ENCODE measurements at regions not wholly inside any gene's neighbourhood (a gene's known extent, or its start where the extent isn't known, plus 50 kb on each side); places are given as distances from the start of the nearest gene placed in this dataset.

DNA sequence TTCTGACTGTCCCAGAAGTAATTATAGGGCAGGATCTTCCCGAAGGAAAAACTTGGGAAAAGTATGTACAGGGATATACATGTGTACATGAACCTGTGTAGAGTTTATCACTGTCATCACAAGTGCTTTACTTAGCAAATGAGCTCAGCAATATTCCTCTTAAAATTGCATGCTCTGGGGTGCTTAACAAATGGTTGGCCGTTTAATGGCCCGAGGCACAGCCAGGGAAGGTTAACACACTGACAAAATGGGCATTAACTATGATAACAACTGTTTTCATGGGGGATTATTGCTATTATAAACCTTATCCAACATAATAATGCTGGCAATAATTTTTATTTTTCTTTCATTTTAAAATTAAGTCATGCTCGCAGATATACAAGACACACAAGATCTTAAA, 459.3 kb downstream of the TUSC7 start:
- Histone ChIP-seq H2BK15ac (replicated peaks; ENCODE audit: low read depth) (no peak overlapping the region), H3K79me1 (ENCODE audit: low read length) (no peaks in the 10 kb centered on the region), H3K9ac (ENCODE audit: low read length) (no peak overlapping the region), H3K18ac (ENCODE audit: low read length) (no peak overlapping the region), H3K4me3 (ENCODE audit: low read length) (no peak overlapping the region), H3K23ac (ENCODE audit: low read length) (no peak overlapping the region), H3K4me2 (ENCODE audit: low read length) (no peak overlapping the region), H2AK5ac (ENCODE audit: low read length) (no peak overlapping the region), H2BK5ac (ENCODE audit: low read length) (no peak overlapping the region), H3K27me3 (ENCODE audit: insufficient read depth, low read length, poor library complexity) (no peaks in the 10 kb centered on the region), H3K4ac (ENCODE audit: low read depth, low read length) (no peak overlapping the region), H4K8ac (ENCODE audit: low read depth, low read length) (no peak overlapping the region), H3K4me1 (ENCODE audit: control insufficient read depth, low read depth, low read length) (no peaks in the 10 kb centered on the region), H3K79me2 (ENCODE audit: control insufficient read depth, insufficient read depth, low read length) (no peaks in the 10 kb centered on the region), H3K36me3 (ENCODE audit: control insufficient read depth, insufficient read depth, low read length) (no peaks in the 10 kb centered on the region), H3K27ac (ENCODE audit: low read depth, low read length) (no peak overlapping the region), H4K5ac (ENCODE audit: low read length) (no peak overlapping the region), H2BK120ac (ENCODE audit: low read depth, low read length) (no peak overlapping the region), H3K56ac (ENCODE audit: low read length) (no peak overlapping the region)
- no CpG with 5 or more reads among the region's 4 CpGs for WGBS (ENCODE audit: extremely low coverage, insufficient coverage, low lambda C conversion rate)
- DNase-seq = no peak

- Histone ChIP-seq H2BK5ac (ENCODE audit: low read length) (no peak overlapping the region), H3K4me1 (ENCODE audit: control insufficient read depth, low read depth, low read length) (no peaks in the 10 kb centered on the region), H3K27me3 (ENCODE audit: insufficient read depth, low read length, poor library complexity) (no peaks in the 10 kb centered on the region), H3K56ac (ENCODE audit: low read length) (no peak overlapping the region), H2BK15ac (replicated peaks; ENCODE audit: low read depth) (no peak overlapping the region), H2BK120ac (ENCODE audit: low read depth, low read length) (no peak overlapping the region), H4K8ac (ENCODE audit: low read depth, low read length) (no peak overlapping the region), H3K36me3 (ENCODE audit: control insufficient read depth, insufficient read depth, low read length) (no peaks in the 10 kb centered on the region), H3K79me1 (ENCODE audit: low read length) (no peaks in the 10 kb centered on the region), H4K5ac (ENCODE audit: low read length) (no peak overlapping the region), H3K9ac (ENCODE audit: low read length) (no peak overlapping the region), H3K4ac (ENCODE audit: low read depth, low read length) (no peak overlapping the region), H3K79me2 (ENCODE audit: control insufficient read depth, insufficient read depth, low read length) (no peaks in the 10 kb centered on the region), H2AK5ac (ENCODE audit: low read length) (no peak overlapping the region), H3K4me3 (ENCODE audit: low read length) (no peak overlapping the region), H3K4me2 (ENCODE audit: low read length) (no peak overlapping the region), H3K27ac (ENCODE audit: low read depth, low read length) (no peak overlapping the region), H3K23ac (ENCODE audit: low read length) (no peak overlapping the region), H3K18ac (ENCODE audit: low read length) (no peak overlapping the region)
- no peak for DNase-seq
Measured at GRCh38 chr3:117170094-117170493, 460.5 kb downstream of the TUSC7 start.

- no peak overlapping the region for H3K27ac ChIP-seq (ENCODE audit: low read depth, low read length)
- no peak overlapping the region for H4K8ac ChIP-seq (ENCODE audit: low read depth, low read length)
- H3K4me3 ChIP-seq (ENCODE audit: low read length) = no peak overlapping the region
- H2AK5ac ChIP-seq (ENCODE audit: low read length) = no peak overlapping the region
- no peak overlapping the region for H2BK15ac ChIP-seq (replicated peaks; ENCODE audit: low read depth)
- H3K18ac ChIP-seq (ENCODE audit: low read length) = no peak overlapping the region
- H2BK5ac ChIP-seq (ENCODE audit: low read length) = no peak overlapping the region
- H3K36me3 ChIP-seq (ENCODE audit: control insufficient read depth, insufficient read depth, low read length) = no peaks in the 10 kb centered on the region
- no peaks in the 10 kb centered on the region for H3K79me1 ChIP-seq (ENCODE audit: low read length)
- H3K27me3 ChIP-seq (ENCODE audit: insufficient read depth, low read length, poor library complexity) = no peaks in the 10 kb centered on the region
- H3K9ac ChIP-seq (ENCODE audit: low read length) = no peak overlapping the region
- no peaks in the 10 kb centered on the region for H3K79me2 ChIP-seq (ENCODE audit: control insufficient read depth, insufficient read depth, low read length)
- no peak overlapping the region for H3K23ac ChIP-seq (ENCODE audit: low read length)
- H3K56ac ChIP-seq (ENCODE audit: low read length) = no peak overlapping the region
- H3K4me2 ChIP-seq (ENCODE audit: low read length) = no peak overlapping the region
- H4K5ac ChIP-seq (ENCODE audit: low read length) = no peak overlapping the region
- DNase-seq = no peak
- H3K4me1 ChIP-seq (ENCODE audit: control insufficient read depth, low read depth, low read length) = no peaks in the 10 kb centered on the region
- no peak overlapping the region for H3K4ac ChIP-seq (ENCODE audit: low read depth, low read length)
- no peak overlapping the region for H2BK120ac ChIP-seq (ENCODE audit: low read depth, low read length)
Measured at GRCh38 chr3:117171124-117171523, 461.5 kb downstream of the TUSC7 start.

- no peak overlapping the region for H3K18ac ChIP-seq (ENCODE audit: low read length)
- no peaks in the 10 kb centered on the region for H3K36me3 ChIP-seq (ENCODE audit: control insufficient read depth, insufficient read depth, low read length)
- no peak overlapping the region for H4K8ac ChIP-seq (ENCODE audit: low read depth, low read length)
- no peak for DNase-seq
- no CpG with 5 or more reads among the region's 1 CpG for WGBS (ENCODE audit: extremely low coverage, insufficient coverage, low lambda C conversion rate)
- H3K27me3 ChIP-seq (ENCODE audit: insufficient read depth, low read length, poor library complexity) = no peaks in the 10 kb centered on the region
- H3K79me2 ChIP-seq (ENCODE audit: control insufficient read depth, insufficient read depth, low read length) = no peaks in the 10 kb centered on the region
- no peak overlapping the region for H3K27ac ChIP-seq (ENCODE audit: low read depth, low read length)
- no peak overlapping the region for H2BK5ac ChIP-seq (ENCODE audit: low read length)
- H4K5ac ChIP-seq (ENCODE audit: low read length) = no peak overlapping the region
- H3K4me1 ChIP-seq (ENCODE audit: control insufficient read depth, low read depth, low read length) = no peaks in the 10 kb centered on the region
- no peaks in the 10 kb centered on the region for H3K79me1 ChIP-seq (ENCODE audit: low read length)
- H2BK15ac ChIP-seq (replicated peaks; ENCODE audit: low read depth) = no peak overlapping the region
- H3K56ac ChIP-seq (ENCODE audit: low read length) = no peak overlapping the region
- H3K4me2 ChIP-seq (ENCODE audit: low read length) = no peak overlapping the region
- H2AK5ac ChIP-seq (ENCODE audit: low read length) = no peak overlapping the region
- H3K9ac ChIP-seq (ENCODE audit: low read length) = no peak overlapping the region
- H3K4me3 ChIP-seq (ENCODE audit: low read length) = no peak overlapping the region
- H2BK120ac ChIP-seq (ENCODE audit: low read depth, low read length) = no peak overlapping the region
- H3K4ac ChIP-seq (ENCODE audit: low read depth, low read length) = no peak overlapping the region
- H3K23ac ChIP-seq (ENCODE audit: low read length) = no peak overlapping the region
Measured at GRCh38 chr3:117172426-117172825, 462.8 kb downstream of the TUSC7 start.

DNA sequence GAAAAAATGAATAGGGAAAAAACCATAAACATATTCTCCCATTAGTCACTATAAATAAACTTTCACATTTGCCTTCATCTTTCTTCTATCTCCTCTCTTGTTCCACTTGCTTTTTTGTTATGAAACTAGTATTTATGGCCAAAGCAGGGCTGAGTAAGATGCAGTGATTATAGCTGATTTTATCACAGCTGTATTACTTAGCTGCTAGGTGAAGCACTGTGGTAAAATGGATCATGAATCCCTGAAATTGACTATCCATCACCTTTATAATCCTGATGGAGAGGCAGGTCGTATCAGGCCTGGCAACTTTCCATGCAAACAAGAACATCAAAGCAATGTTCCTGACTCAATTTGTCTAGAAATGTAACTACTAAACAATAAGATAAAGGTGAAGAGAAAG, 471.6 kb downstream of the TUSC7 start:
- H3K79me2 ChIP-seq (ENCODE audit: control insufficient read depth, insufficient read depth, low read length) = no peaks in the 10 kb centered on the region
- H3K4me3 ChIP-seq (ENCODE audit: low read length) = no peak overlapping the region
- H3K4me1 ChIP-seq (ENCODE audit: control insufficient read depth, low read depth, low read length) = no peaks in the 10 kb centered on the region
- H4K8ac ChIP-seq (ENCODE audit: low read depth, low read length) = no peak overlapping the region
- no peak overlapping the region for H2BK120ac ChIP-seq (ENCODE audit: low read depth, low read length)
- no peak for DNase-seq
- H3K9ac ChIP-seq (ENCODE audit: low read length) = no peak overlapping the region
- H3K36me3 ChIP-seq (ENCODE audit: control insufficient read depth, insufficient read depth, low read length) = no peaks in the 10 kb centered on the region
- no peak overlapping the region for H3K56ac ChIP-seq (ENCODE audit: low read length)
- H2BK5ac ChIP-seq (ENCODE audit: low read length) = no peak overlapping the region
- WGBS (ENCODE audit: extremely low coverage, insufficient coverage, low lambda C conversion rate) = no CpG with 5 or more reads among the region's 1 CpG
- H3K4me2 ChIP-seq (ENCODE audit: low read length) = no peak overlapping the region
- H2BK15ac ChIP-seq (replicated peaks; ENCODE audit: low read depth) = no peak overlapping the region
- H2AK5ac ChIP-seq (ENCODE audit: low read length) = no peak overlapping the region
- H4K5ac ChIP-seq (ENCODE audit: low read length) = no peak overlapping the region
- no peak overlapping the region for H3K27ac ChIP-seq (ENCODE audit: low read depth, low read length)
- no peak overlapping the region for H3K4ac ChIP-seq (ENCODE audit: low read depth, low read length)
- no peaks in the 10 kb centered on the region for H3K27me3 ChIP-seq (ENCODE audit: insufficient read depth, low read length, poor library complexity)
- no peak overlapping the region for H3K23ac ChIP-seq (ENCODE audit: low read length)
- no peaks in the 10 kb centered on the region for H3K79me1 ChIP-seq (ENCODE audit: low read length)
- no peak overlapping the region for H3K18ac ChIP-seq (ENCODE audit: low read length)

DNA sequence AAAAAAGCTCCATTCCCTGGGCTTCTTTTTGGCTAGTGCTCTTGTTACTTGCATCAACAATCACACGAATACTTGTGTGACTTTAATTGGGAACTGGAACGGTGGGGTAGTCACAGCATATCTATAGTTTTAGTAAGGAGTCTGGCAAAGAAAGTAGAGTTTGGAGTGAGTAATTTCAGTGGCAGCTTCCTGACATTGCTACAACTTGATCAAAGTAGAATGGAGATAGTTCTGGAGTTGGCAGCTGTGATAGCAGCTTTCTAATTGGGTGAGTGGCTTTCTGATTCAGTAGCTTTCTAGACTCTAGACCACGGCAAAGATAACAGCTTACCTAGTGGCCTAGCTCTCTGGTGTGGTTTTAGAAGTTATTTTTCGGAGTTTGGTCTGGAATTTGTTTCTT, 475.0 kb downstream of the TUSC7 start:
- Histone ChIP-seq H3K18ac (ENCODE audit: low read length) (no peak overlapping the region), H3K4me2 (ENCODE audit: low read length) (no peak overlapping the region), H3K27me3 (ENCODE audit: insufficient read depth, low read length, poor library complexity) (no peaks in the 10 kb centered on the region), H3K4me1 (ENCODE audit: control insufficient read depth, low read depth, low read length) (no peaks in the 10 kb centered on the region), H2BK15ac (replicated peaks; ENCODE audit: low read depth) (no peak overlapping the region), H2BK120ac (ENCODE audit: low read depth, low read length) (no peak overlapping the region), H4K8ac (ENCODE audit: low read depth, low read length) (no peak overlapping the region), H3K23ac (ENCODE audit: low read length) (no peak overlapping the region), H4K5ac (ENCODE audit: low read length) (no peak overlapping the region), H2AK5ac (ENCODE audit: low read length) (no peak overlapping the region), H3K79me1 (ENCODE audit: low read length) (no peaks in the 10 kb centered on the region), H3K9ac (ENCODE audit: low read length) (no peak overlapping the region), H3K27ac (ENCODE audit: low read depth, low read length) (no peak overlapping the region), H3K79me2 (ENCODE audit: control insufficient read depth, insufficient read depth, low read length) (no peaks in the 10 kb centered on the region), H3K36me3 (ENCODE audit: control insufficient read depth, insufficient read depth, low read length) (no peaks in the 10 kb centered on the region), H2BK5ac (ENCODE audit: low read length) (no peak overlapping the region), H3K4me3 (ENCODE audit: low read length) (no peak overlapping the region), H3K56ac (ENCODE audit: low read length) (no peak overlapping the region), H3K4ac (ENCODE audit: low read depth, low read length) (no peak overlapping the region)
- WGBS (ENCODE audit: extremely low coverage, insufficient coverage, low lambda C conversion rate) = no CpG with 5 or more reads among the region's 4 CpGs
- peak; percentile 2 for DNase-seq

Measured in mesendoderm (in vitro differentiated cells).